ENCODE measurements at regions not wholly inside any gene's neighbourhood (a gene's known extent, or its start where the extent isn't known, plus 50 kb on each side); places are given as distances from the start of the nearest gene placed in this dataset.

GRCh38 chr11:115673720-115674119, 169.5 kb upstream of the CADM1 start:
- H3K4me1 ChIP-seq, result peaks cover 0 to 15% (median 0%) of the 10 kb centered on the region in 4 donors
- no peak overlapping the region for H3K4me3 ChIP-seq
- H3K27me3 ChIP-seq, result no peaks in the 10 kb centered on the region
- H3K9me3 ChIP-seq, result no peaks in the 10 kb centered on the region
- TF ChIP-seq POLR2AphosphoS5 (IDR thresholded peaks at IDR 0.05), result no peak
- TF ChIP-seq EP300 (IDR thresholded peaks at IDR 0.05), result no peak
- no peak for TF ChIP-seq POLR2A (IDR thresholded peaks at IDR 0.05)
- TF ChIP-seq CTCF (IDR thresholded peaks at IDR 0.05), result no peak
- no peak overlapping the region for H3K27ac ChIP-seq
- DNase-seq, result no peak
- WGBS, 2 donors, result 90 to 97% methylated on average over 3 of the region's 3 CpGs
- no peaks in the 10 kb centered on the region for H3K36me3 ChIP-seq
- intact Hi-C loops (cut with DNase I), result no loop called here

- H3K27ac ChIP-seq, result no peak overlapping the region
- intact Hi-C loops (cut with DNase I), result no loop called here
Observed at GRCh38 chr11:115672999-115673411, 168.8 kb upstream of the CADM1 start.

GRCh38 chr11:115672412-115672811, 168.2 kb upstream of the CADM1 start:
- Histone ChIP-seq H3K27ac (no peak overlapping the region), H3K4me3 (no peak overlapping the region), H3K9me3 (no peaks in the 10 kb centered on the region), H3K27me3 (no peaks in the 10 kb centered on the region), H3K36me3 (no peaks in the 10 kb centered on the region), H3K4me1 (peaks cover 0 to 15% (median 0%) of the 10 kb centered on the region in 4 donors)
- 90 to 91% methylated on average over 7 of the region's 7 CpGs for WGBS, 2 donors
- TF ChIP-seq EP300 (IDR thresholded peaks at IDR 0.05) (no peak), CTCF (IDR thresholded peaks at IDR 0.05) (no peak), POLR2A (IDR thresholded peaks at IDR 0.05) (no peak)
- intact Hi-C loops (cut with DNase I), result no loop called here
- DNase-seq, result no peak

More at GRCh38 chr11:115672999-115673411, 168.8 kb upstream of the CADM1 start:
- Histone ChIP-seq H3K36me3 (no peaks in the 10 kb centered on the region), H3K4me3 (no peak overlapping the region), H3K9me3 (no peaks in the 10 kb centered on the region), H3K27me3 (no peaks in the 10 kb centered on the region), H3K4me1 (peaks cover 0 to 15% (median 0%) of the 10 kb centered on the region in 4 donors)
- TF ChIP-seq POLR2AphosphoS5 (IDR thresholded peaks at IDR 0.05), result peak in 1 of 4 donors; percentile 21
- no peak for TF ChIP-seq EP300 (IDR thresholded peaks at IDR 0.05)
- peak; percentile 72 for DNase-seq
- 75 to 80% methylated on average over 4 of the region's 4 CpGs for WGBS, 2 donors

GRCh38 chr11:115670538-115671205, 166.5 kb upstream of the CADM1 start:
- Histone ChIP-seq H3K27me3 (no peaks in the 10 kb centered on the region), H3K27ac (no peak overlapping the region), H3K36me3 (no peaks in the 10 kb centered on the region), H3K4me3 (no peak overlapping the region), H3K4me1 (peaks cover 0 to 15% (median 0%) of the 10 kb centered on the region in 4 donors), H3K9me3 (no peaks in the 10 kb centered on the region)
- TF ChIP-seq POLR2A (IDR thresholded peaks at IDR 0.05) (no peak), CTCF (IDR thresholded peaks at IDR 0.05) (no peak), EP300 (IDR thresholded peaks at IDR 0.05) (no peak), POLR2AphosphoS5 (IDR thresholded peaks at IDR 0.05) (no peak)
- no peak for DNase-seq
- WGBS, 2 donors, result 82% methylated on average over 10 of the region's 10 CpGs
- intact Hi-C loops (cut with DNase I), result no loop called here

- no peak overlapping the region for H3K4me3 ChIP-seq
- H3K36me3 ChIP-seq, result no peaks in the 10 kb centered on the region
- TF ChIP-seq POLR2AphosphoS5 (IDR thresholded peaks at IDR 0.05) (no peak), EP300 (IDR thresholded peaks at IDR 0.05) (no peak), CTCF (IDR thresholded peaks at IDR 0.05) (no peak), POLR2A (IDR thresholded peaks at IDR 0.05) (no peak)
- no peaks in the 10 kb centered on the region for H3K4me1 ChIP-seq
- no peaks in the 10 kb centered on the region for H3K9me3 ChIP-seq
- DNase-seq, result peak; percentile 18
- WGBS, 2 donors, result 82 to 86% methylated on average over 1 of the region's 1 CpG
- intact Hi-C loops (cut with DNase I), result no loop called here
- H3K27me3 ChIP-seq, result peaks cover 0 to under 1% (median 0%) of the 10 kb centered on the region in 3 donors
- no peak overlapping the region for H3K27ac ChIP-seq
Observed at GRCh38 chr11:115665958-115666357, 161.7 kb upstream of the CADM1 start.
